Skeletal muscle tissue (tissue), 3 donors: ENCODE measurements at regions not wholly inside any gene's neighbourhood (a gene's known extent, or its start where the extent isn't known, plus 50 kb on each side); places are given as distances from the start of the nearest gene placed in this dataset.
"Not testable (repeated sequence)": the region's sequence is repeated elsewhere in the genome, so short reads cannot be mapped to it uniquely, and the experiment has no call there.

Experiments used
- H3K27ac ChIP-seq: one replicate; pipeline ENCODE4 v1.7.0; 2013; ENCODE audit warnings: mild to moderate bottlenecking, low read depth, low read length, inconsistent platforms
- H3K27me3 ChIP-seq, 3 donors: one replicate each; pipeline ENCODE4 v1.7.0; 2013; ENCODE audit warnings: low read length in 3 of 3; ENCODE audit not compliant: control insufficient read depth in 3 of 3, insufficient read depth in 3 of 3
- H3K36me3 ChIP-seq, 3 donors: one replicate each; pipeline ENCODE4 v1.7.0; 2013; ENCODE audit warnings: low read length in 3 of 3; ENCODE audit not compliant: control insufficient read depth in 3 of 3, insufficient read depth in 3 of 3
- H3K4me1 ChIP-seq, 3 donors: one replicate each; pipeline ENCODE4 v1.7.0; 2013; ENCODE audit warnings: low read length in 3 of 3, mild to moderate bottlenecking in 3 of 3; ENCODE audit not compliant: control insufficient read depth in 3 of 3, insufficient read depth in 3 of 3
- H3K4me3 ChIP-seq, 3 donors: one replicate each; pipeline ENCODE4 v1.7.0; 2013; ENCODE audit warnings: low read length in 3 of 3
- H3K9ac ChIP-seq, 3 donors: one replicate each; pipeline ENCODE4 v1.7.0; 2013; ENCODE audit warnings: low read length in 3 of 3, mild to moderate bottlenecking in 3 of 3, moderate library complexity in 2 of 3, low read depth in 1 of 3
- H3K9me3 ChIP-seq, 3 donors: one replicate each; pipeline ENCODE4 v1.7.0; 2013; ENCODE audit warnings: low read length in 3 of 3; ENCODE audit not compliant: control insufficient read depth in 3 of 3
- donor health status: Osteomylitis.

DNA sequence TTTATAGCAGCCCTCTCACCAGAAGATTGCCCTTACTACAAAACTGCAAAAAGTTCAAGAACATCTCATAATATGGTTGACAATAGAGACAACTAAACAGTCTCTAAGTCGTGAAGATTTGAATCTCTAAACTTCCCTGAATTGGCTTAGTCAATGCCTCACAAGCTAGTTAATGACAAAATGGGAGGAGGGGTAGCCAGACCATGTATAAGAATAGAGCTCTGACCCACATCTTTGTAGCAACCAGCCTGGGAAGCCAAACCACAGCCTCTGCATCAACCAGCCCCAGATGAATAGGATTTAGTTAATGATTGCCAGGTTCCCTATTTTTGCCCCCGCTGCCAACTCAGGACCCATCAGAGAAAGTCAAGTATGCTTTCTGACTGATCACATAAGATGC lies 1265.9 kb upstream of the PCDH10 start:
- H3K4me1 ChIP-seq, H3K4me3 ChIP-seq, H3K27ac ChIP-seq, H3K9me3 ChIP-seq, H3K27me3 ChIP-seq, H3K9ac ChIP-seq, H3K36me3 ChIP-seq: not testable (repeated sequence)

DNA sequence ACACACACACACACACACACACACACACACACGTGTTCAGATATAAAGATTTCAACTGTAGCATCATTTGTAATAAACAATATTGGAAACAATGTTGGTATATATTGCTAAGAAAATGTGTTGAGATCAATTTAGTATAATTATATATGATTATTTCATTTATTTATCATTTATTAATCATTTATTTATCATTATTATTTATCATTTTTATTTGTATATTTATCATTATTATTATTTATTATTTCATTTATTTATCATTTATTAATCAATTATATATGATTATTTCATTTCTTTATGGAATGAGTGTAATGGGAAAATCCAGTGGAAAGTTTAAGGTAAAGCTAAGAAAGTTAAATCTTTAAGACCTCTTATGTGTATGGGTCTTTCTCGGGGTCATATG lies 1223.4 kb upstream of the PCDH10 start:
- H3K4me1 ChIP-seq, H3K9ac ChIP-seq, H3K4me3 ChIP-seq: not testable (repeated sequence)

DNA sequence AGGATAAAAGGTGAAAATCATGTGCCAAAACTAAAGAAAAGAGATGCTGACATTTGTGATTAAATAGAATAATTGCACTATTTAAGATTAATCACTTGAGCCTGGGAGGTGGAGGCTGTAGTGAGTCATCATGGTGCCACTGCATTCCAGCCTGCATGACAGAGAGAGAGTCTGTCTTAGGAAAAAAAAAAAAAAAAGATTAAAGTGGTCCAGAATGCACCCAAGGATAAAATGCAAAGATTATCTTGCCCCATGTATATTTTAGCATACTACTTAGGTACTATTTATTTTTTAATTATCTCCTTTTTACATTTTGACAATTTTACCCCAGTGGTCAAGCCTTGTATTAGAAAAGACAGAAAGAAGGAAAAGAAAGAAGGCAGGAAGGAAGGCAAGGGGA lies 1181.4 kb upstream of the PCDH10 start:
- not testable (repeated sequence) for H3K36me3 ChIP-seq, H3K27ac ChIP-seq, H3K9me3 ChIP-seq, H3K27me3 ChIP-seq, H3K4me1 ChIP-seq, H3K4me3 ChIP-seq, H3K9ac ChIP-seq

More for the DNA sequence above, 1223.4 kb upstream of the PCDH10 start:
- not testable (repeated sequence) for H3K9me3 ChIP-seq, H3K36me3 ChIP-seq, H3K27me3 ChIP-seq, H3K27ac ChIP-seq

DNA sequence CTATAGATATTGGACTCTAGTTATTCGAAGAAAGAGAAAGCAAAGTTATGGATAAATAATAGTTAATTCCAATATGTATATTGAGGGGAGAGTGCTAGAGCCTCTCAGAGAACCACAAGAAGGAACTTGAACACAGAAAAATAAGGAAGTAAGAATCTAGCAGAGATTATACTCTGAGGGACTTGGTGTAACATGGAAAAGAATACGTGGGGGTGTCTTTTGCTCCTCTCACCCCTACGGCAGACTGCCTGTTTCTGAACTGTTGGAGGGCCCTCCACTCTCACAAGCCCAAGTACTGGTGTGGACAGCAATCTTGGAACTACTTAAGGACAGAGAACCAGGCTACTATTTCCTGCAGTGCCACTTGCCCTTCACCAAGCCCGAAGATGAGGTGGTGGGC lies 1174.4 kb upstream of the PCDH10 start:
- no peak overlapping the region for H3K27ac ChIP-seq
- H3K4me1 ChIP-seq, result no peaks in the 10 kb centered on the region
- H3K4me3 ChIP-seq, result peak overlapping the region in 1 of 3 donors; percentile 24
- no peaks in the 10 kb centered on the region for H3K27me3 ChIP-seq
- H3K9me3 ChIP-seq, result peaks cover 0 to 4% (median 0%) of the 10 kb centered on the region in 3 donors
- H3K36me3 ChIP-seq, result no peaks in the 10 kb centered on the region
- H3K9ac ChIP-seq, result no peak overlapping the region

DNA sequence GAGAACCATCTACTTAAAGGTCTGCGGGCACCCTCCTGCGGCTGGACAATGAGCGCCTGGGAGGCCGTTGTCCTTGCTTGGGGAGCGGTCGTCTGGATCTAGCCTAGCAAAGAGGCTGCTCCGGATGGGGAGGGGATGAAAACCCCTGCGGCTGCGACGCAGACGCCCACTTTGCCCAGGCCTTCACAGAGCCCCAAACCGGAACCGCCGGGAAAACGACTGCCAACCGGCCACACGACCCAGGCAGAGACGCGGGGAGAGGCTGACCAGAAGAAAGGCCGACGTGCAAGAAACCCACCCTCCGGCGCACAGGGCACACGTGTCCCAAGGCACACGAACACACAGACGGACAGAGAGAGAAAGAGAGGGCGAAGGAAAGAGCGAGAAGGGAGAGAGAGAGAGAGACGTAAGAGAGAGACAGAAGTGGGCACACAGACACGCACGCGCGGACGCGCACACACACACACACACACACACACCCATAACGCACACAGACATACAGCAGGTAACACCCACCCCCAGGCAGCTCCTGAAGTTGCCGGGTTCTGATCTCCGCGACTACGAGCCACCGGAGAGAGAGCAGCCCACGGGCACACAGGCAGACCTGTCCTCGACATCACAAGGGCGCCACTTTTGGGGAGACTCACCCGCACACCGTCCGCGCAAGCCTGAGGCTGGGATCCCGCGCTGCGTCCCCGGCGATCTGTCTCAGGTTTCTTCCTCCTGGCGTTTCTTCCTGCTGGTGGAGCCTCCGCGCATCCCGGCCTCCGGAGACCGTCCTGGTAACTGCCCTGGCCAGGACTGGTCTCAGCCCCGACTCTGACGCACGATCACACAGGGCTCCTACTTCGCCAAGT lies 1173.6 kb upstream of the PCDH10 start:
- H3K4me1 ChIP-seq, H3K27me3 ChIP-seq, H3K9me3 ChIP-seq, H3K27ac ChIP-seq, H3K36me3 ChIP-seq, H3K9ac ChIP-seq: not testable (repeated sequence)
- peak overlapping the region in 2 of 3 donors; percentile 45 to 51 for H3K4me3 ChIP-seq

DNA sequence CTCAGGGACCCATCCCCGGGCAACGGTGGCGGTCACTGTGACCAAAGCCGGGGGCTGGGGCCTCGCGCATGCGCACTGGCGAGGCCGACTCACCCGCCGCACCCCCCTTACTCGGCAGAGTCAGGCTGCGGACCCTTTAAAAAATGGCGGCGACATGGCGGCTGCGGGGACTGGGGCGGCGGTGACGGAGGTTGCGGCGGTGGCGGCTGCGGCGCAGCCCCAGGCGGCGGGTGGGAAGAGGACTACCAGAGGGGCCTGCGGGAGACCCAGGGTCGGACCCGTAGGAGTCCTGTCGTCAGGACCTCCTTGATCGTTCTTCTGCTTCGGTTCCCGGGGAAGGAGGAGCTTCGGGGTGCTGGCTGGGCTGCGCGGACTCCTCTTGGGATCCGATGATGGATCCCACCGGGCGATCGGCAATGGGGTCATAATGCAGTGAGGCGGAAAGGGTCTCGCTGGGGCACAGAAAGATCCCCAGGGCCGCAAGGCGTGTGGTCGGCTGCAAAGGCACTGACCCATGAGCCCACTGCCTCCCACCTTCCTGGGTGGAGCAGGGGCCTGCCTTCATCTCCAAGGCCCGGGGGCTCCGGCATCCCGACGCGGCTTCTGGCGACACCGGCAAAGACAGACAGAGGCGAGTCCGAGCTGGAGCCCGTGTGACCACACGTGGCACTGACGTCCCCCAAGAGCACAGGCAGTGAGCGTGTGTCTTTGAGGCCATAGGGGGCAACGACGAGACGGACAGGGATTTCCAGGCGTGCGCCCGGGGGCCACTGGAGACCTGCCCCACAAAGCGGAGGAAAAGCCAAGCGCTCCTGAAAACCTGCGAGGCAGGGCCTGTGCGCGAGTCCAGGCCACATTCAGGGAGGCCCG lies 1172.7 kb upstream of the PCDH10 start:
- H3K27ac ChIP-seq, H3K4me3 ChIP-seq, H3K4me1 ChIP-seq, H3K36me3 ChIP-seq, H3K27me3 ChIP-seq, H3K9ac ChIP-seq, H3K9me3 ChIP-seq: not testable (repeated sequence)

DNA sequence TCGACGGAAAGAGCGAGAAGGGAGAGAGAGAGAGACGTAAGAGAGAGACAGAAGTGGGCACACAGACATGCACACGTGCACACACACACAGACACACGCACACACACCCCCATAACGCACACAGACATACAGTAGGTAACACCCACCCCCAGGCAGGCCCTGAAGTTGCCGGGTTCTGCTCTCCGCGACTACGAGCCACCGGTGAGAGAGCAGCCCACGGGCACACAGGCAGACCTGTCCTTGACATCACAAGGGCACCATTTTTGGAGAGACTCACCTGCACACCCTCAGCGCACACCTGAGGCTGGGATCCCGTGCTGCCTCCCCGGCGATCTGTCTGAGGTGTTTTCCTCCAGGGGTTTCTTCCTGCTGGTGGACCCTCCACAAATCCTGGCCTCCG lies 1171.0 kb upstream of the PCDH10 start:
- no peak overlapping the region for H3K27ac ChIP-seq
- no peaks in the 10 kb centered on the region for H3K27me3 ChIP-seq
- no peak overlapping the region for H3K4me3 ChIP-seq
- H3K9ac ChIP-seq, result no peak overlapping the region
- H3K4me1 ChIP-seq, result no peaks in the 10 kb centered on the region
- H3K9me3 ChIP-seq, result peaks cover 0 to 4% (median 0%) of the 10 kb centered on the region in 3 donors
- H3K36me3 ChIP-seq, result no peaks in the 10 kb centered on the region

DNA sequence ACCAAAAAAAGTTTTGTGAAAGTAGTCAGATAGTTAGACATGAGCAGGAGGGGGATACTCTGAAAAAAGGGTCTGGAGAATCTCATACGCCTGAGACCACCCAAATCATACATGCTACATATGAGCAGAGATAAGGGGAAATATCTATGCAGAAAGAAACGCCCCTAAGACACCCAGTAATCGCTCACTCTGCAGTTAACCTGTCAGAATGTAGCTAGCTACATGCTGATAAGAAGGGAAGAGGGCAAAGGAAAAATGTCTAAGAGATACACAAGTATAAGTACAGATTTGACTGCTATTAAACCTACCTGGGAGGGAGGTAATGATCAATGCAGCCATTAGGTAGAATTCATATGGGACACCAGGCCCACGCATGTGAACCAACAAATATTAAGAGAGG lies 1159.5 kb upstream of the PCDH10 start:
- no peaks in the 10 kb centered on the region for H3K9me3 ChIP-seq
- H3K9ac ChIP-seq, result no peak overlapping the region
- no peaks in the 10 kb centered on the region for H3K27me3 ChIP-seq
- H3K4me3 ChIP-seq, result no peak overlapping the region
- H3K4me1 ChIP-seq, result no peaks in the 10 kb centered on the region
- H3K27ac ChIP-seq, result no peak overlapping the region
- H3K36me3 ChIP-seq, result no peaks in the 10 kb centered on the region

DNA sequence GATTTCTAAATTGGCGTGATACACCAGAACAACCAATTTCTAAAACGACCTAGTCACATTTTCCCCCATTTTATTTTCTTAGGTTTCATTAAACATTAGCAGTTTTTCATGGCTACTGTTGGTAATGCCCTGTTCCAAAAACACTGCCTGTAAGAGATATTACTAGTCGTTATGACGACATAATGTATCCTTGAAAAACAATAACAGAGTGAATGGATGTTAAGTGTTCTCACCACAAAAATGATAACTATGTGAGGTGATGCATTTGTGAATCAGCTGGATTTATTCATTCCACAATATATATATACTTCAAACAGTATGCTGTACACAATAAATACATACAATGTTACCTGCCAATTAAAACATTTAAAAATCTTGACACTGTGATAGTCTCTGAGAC lies 1147.6 kb upstream of the PCDH10 start:
- H3K4me1 ChIP-seq, result no peaks in the 10 kb centered on the region
- no peaks in the 10 kb centered on the region for H3K27me3 ChIP-seq
- H3K27ac ChIP-seq, result no peak overlapping the region
- H3K36me3 ChIP-seq, result no peaks in the 10 kb centered on the region
- no peak overlapping the region for H3K9ac ChIP-seq
- H3K9me3 ChIP-seq, result no peaks in the 10 kb centered on the region
- H3K4me3 ChIP-seq, result no peak overlapping the region

DNA sequence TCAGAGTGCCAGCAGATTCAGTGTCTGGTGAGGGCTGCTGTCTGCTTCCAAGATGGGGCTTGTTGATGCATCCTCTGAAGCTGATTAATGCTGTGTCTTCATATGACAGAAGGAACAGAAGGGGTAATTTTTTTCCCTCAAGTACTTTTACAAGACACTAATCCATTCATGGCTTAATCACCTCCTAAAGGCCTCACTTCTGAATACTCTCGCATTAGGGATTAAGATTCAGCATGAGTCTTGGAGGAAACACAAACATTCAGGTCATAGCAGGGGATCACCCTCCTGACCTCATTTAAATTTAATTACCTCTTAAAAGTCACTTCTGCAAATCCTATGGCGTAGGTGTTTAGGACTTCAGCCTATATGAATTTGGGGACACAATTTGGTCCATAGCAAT lies 1145.5 kb upstream of the PCDH10 start:
- H3K9ac ChIP-seq, result no peak overlapping the region
- H3K27ac ChIP-seq, result no peak overlapping the region
- no peaks in the 10 kb centered on the region for H3K9me3 ChIP-seq
- no peaks in the 10 kb centered on the region for H3K4me1 ChIP-seq
- no peaks in the 10 kb centered on the region for H3K36me3 ChIP-seq
- no peaks in the 10 kb centered on the region for H3K27me3 ChIP-seq
- H3K4me3 ChIP-seq, result no peak overlapping the region
